A549 (cell line): ENCODE measurements at regions not wholly inside any gene's neighbourhood (a gene's known extent, or its start where the extent isn't known, plus 50 kb on each side); places are given as distances from the start of the nearest gene placed in this dataset.

Source experiments
- ATAC-seq, 2 experiments: fragments of 200-7000 bp in 1 of 2; fragments of >200 bp in 1 of 2; cut with Nextera tagmentation in 1 of 2; cut with Tn5 transposase in 1 of 2; 3 replicates each; pipeline versions ENCODE4 v1.8.0 to v1.9.1; 2018 to 2020; ENCODE audit warnings: mild to moderate bottlenecking in 1 of 2, moderate library complexity in 1 of 2
- CTCF ChIA-PET: fragments of 300-600 bp; sonication (Branson Sonifier 250); formaldehyde crosslinking; extraction: SDS; loops from one replicate; lab custom pipeline; 2021; ENCODE audit warnings: antibody characterized with exemption, inconsistent platforms; lab: Yijun Ruan, JAX
- POLR2A ChIA-PET: fragments of 350-600 bp; formaldehyde crosslinking; extraction: SDS; loops from one replicate; lab custom pipeline; 2021; ENCODE audit warnings: antibody characterized with exemption, inconsistent platforms; lab: Yijun Ruan, JAX
- DNase-seq, 2 experiments: peaks; one replicate each; pipeline versions ENCODE4 v3.0.0 to v3.0.0-alpha.2; 2011 to 2016; ENCODE audit warnings: low read depth in 1 of 2, low spot score in 1 of 2
- FAIRE-seq: peaks from 2 replicates; lab custom pipeline; 2011; peaks lifted over from hg19 to GRCh38; lab: Jason Lieb, UNC
- H3K27ac ChIP-seq, 2 experiments: fragments of >200 bp; sonication (Bioruptor Twin); formaldehyde crosslinking; 3 replicates each; pipeline ENCODE4 v1.5.1; 2016 to 2017
- H3K4me1 ChIP-seq: fragments of >200 bp; sonication (Bioruptor Twin); formaldehyde crosslinking; 3 replicates; pipeline ENCODE4 v1.6.1; 2016
- H3K4me2 ChIP-seq: fragments of >200 bp; sonication (Bioruptor Twin); formaldehyde crosslinking; 3 replicates; pipeline ENCODE4 v1.6.1; 2016
- H3K4me3 ChIP-seq: fragments of >200 bp; sonication (Bioruptor Twin); formaldehyde crosslinking; 3 replicates; pipeline ENCODE4 v1.5.1; 2016
- H3K9me3 ChIP-seq: fragments of >200 bp; sonication (Bioruptor Twin); formaldehyde crosslinking; 3 replicates; pipeline ENCODE4 v1.6.1; 2016
- CEBPB ChIP-seq, 2 experiments: fragments of >200 bp in 1 of 2; sonication (Bioruptor Twin) in 1 of 2; formaldehyde crosslinking in 1 of 2; IDR thresholded peaks; 2 replicates each; pipeline ENCODE4 v1.6.1; 2012 to 2016
- ELK1 ChIP-seq: fragments of 150-350 bp; IDR thresholded peaks from 2 replicates; pipeline ENCODE4 v1.6.1; 2014; ENCODE audit warnings: low read depth, mild to moderate bottlenecking, low read length
- EP300 ChIP-seq, 2 experiments: fragments of >200 bp; sonication (Bioruptor Twin); formaldehyde crosslinking; IDR thresholded peaks; 2 replicates in 1 of 2; 3 replicates in 1 of 2; pipeline ENCODE4 v1.6.1; 2016 to 2017
- GATA3 ChIP-seq: IDR thresholded peaks from 2 replicates; pipeline ENCODE4 v1.6.1; 2012; ENCODE audit warnings: borderline replicate concordance
- HES2 ChIP-seq: fragments of >200 bp; sonication (Bioruptor Twin); formaldehyde crosslinking; IDR thresholded peaks from 2 replicates; pipeline ENCODE4 v1.6.1; 2016
- HOXA7 ChIP-seq: fragments of 250-450 bp; sonication (Bioruptor Pico); IDR thresholded peaks from 2 replicates; pipeline ENCODE4 v1.5.0; 2020; ENCODE audit warnings: mild to moderate bottlenecking, moderate library complexity
- HOXB5 ChIP-seq: fragments of 250-450 bp; sonication (Bioruptor Pico); IDR thresholded peaks from 2 replicates; pipeline ENCODE4 v1.5.0; 2020; ENCODE audit warnings: mild to moderate bottlenecking, moderate library complexity
- JUN ChIP-seq, 2 experiments: fragments of >200 bp; sonication (Bioruptor Twin); formaldehyde crosslinking; IDR thresholded peaks; 2 replicates in 1 of 2; 3 replicates in 1 of 2; pipeline ENCODE4 v1.6.1; 2016 to 2017
- JUNB ChIP-seq: fragments of >200 bp; sonication (Bioruptor Twin); formaldehyde crosslinking; IDR thresholded peaks from 2 replicates; pipeline ENCODE4 v1.6.1; 2016
- KDM1A ChIP-seq: fragments of 200-600 bp; sonication (generic); IDR thresholded peaks from 2 replicates; pipeline ENCODE4 v1.6.1; 2016; ENCODE audit warnings: low read depth, mild to moderate bottlenecking
- KDM5A ChIP-seq: fragments of 200-600 bp; sonication (generic); IDR thresholded peaks from 2 replicates; pipeline ENCODE4 v1.6.1; 2016; ENCODE audit warnings: antibody characterized with exemption, mild to moderate bottlenecking
- MAX ChIP-seq: IDR thresholded peaks from 2 replicates; pipeline ENCODE4 v1.6.1; 2012
- MYC ChIP-seq: IDR thresholded peaks from 2 replicates; pipeline ENCODE4 v1.6.1; 2012; ENCODE audit warnings: mild to moderate bottlenecking, inconsistent platforms, low read length, improper control_type of control experiment, borderline replicate concordance
- NFE2L2 ChIP-seq: fragments of 150-350 bp; conservative IDR thresholded peaks from 2 replicates; pipeline ENCODE4 v1.6.1; 2014; ENCODE audit warnings: low read length
- PHF8 ChIP-seq: fragments of 200-600 bp; sonication (generic); IDR thresholded peaks from 2 replicates; pipeline ENCODE4 v1.6.1; 2016; ENCODE audit warnings: low read depth, mild to moderate bottlenecking, antibody characterized with exemption, moderate library complexity, borderline replicate concordance
- POLR2A ChIP-seq: IDR thresholded peaks from 2 replicates; pipeline ENCODE4 v1.6.1; 2012; ENCODE audit warnings: mild to moderate bottlenecking, low read length
- RCOR1 ChIP-seq: fragments of 150-350 bp; IDR thresholded peaks from 2 replicates; pipeline ENCODE4 v1.6.1; 2014; ENCODE audit warnings: antibody characterized with exemption, low read length, low read depth
- SMC3 ChIP-seq: fragments of >200 bp; sonication (Bioruptor Twin); formaldehyde crosslinking; IDR thresholded peaks from 3 replicates; pipeline ENCODE4 v1.6.1; 2018; ENCODE audit warnings: inconsistent platforms
- USF2 ChIP-seq: fragments of 450-650 bp; IDR thresholded peaks from 2 replicates; pipeline ENCODE4 v1.6.1; 2014; ENCODE audit warnings: antibody characterized with exemption
- ZC3H11A ChIP-seq: fragments of 450-650 bp; IDR thresholded peaks from 2 replicates; pipeline ENCODE4 v1.6.1; 2014; ENCODE audit warnings: antibody characterized with exemption, mild to moderate bottlenecking
- ZFP36 ChIP-seq: fragments of 450-650 bp; IDR thresholded peaks from 2 replicates; pipeline ENCODE4 v1.6.1; 2014; ENCODE audit warnings: borderline replicate concordance; ENCODE audit not compliant: partially characterized antibody
- ZNF302 ChIP-seq: fragments of 250-450 bp; sonication (Bioruptor Pico); IDR thresholded peaks from 2 replicates; pipeline ENCODE4 v1.9.0; 2021; ENCODE audit warnings: inconsistent platforms, mild to moderate bottlenecking, moderate library complexity
- WGBS: methylation state at CpG from one replicate; pipeline ENCODE4 v1.1.6; 2017; ENCODE audit errors: missing lambda C conversion rate; 5-methylcytosine and 5-hydroxymethylcytosine counted together
- TF ChIP-seq, protein P1 (sequence below): IDR thresholded peaks from 2 replicates; pipeline ENCODE4 v1.6.1; 2012
- TF ChIP-seq, protein P2 (sequence below): fragments of 250-450 bp; sonication (Bioruptor Pico); IDR thresholded peaks from 2 replicates; pipeline ENCODE4 v1.5.0; 2020; ENCODE audit warnings: low read depth, mild to moderate bottlenecking, moderate library complexity
- TF ChIP-seq, protein P3 (sequence below): IDR thresholded peaks from 2 replicates; pipeline ENCODE4 v1.6.1; 2012; ENCODE audit warnings: low read depth, borderline replicate concordance

GRCh38 chr7:89926701-89927100 is 227.6 kb upstream of the STEAP1 start:
- no peak for FAIRE-seq
- Histone ChIP-seq H3K4me1 (no peaks in the 10 kb centered on the region), H3K9me3 (no peaks in the 10 kb centered on the region), H3K4me2 (no peak overlapping the region), H3K27ac (no peak overlapping the region), H3K4me3 (no peak overlapping the region)
- TF ChIP-seq NFE2L2 (no peak), USF2 (no peak), KDM5A (no peak), HOXB5 (CRISPR knock-in tag) (no peak), POLR2A (no peak), ELK1 (no peak), MYC (no peak)
- TF ChIP-seq, protein P1, sequence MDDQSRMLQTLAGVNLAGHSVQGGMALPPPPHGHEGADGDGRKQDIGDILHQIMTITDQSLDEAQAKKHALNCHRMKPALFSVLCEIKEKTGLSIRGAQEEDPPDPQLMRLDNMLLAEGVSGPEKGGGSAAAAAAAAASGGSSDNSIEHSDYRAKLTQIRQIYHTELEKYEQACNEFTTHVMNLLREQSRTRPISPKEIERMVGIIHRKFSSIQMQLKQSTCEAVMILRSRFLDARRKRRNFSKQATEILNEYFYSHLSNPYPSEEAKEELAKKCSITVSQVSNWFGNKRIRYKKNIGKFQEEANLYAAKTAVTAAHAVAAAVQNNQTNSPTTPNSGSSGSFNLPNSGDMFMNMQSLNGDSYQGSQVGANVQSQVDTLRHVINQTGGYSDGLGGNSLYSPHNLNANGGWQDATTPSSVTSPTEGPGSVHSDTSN: no peak
- ChIA-PET POLR2A (no interaction called here), CTCF (no interaction called here)
- DNase-seq: no peak
- 24% methylated on average over 5 of the region's 6 CpGs for WGBS
- ATAC-seq: no peak

- TF ChIP-seq HOXA7 (CRISPR knock-in tag) (no peak), GATA3 (no peak), ZC3H11A (no peak), JUN (IDR thresholded peaks at IDR 0.05) (no peak), EP300 (IDR thresholded peaks at IDR 0.05) (no peak), HES2 (no peak), JUNB (no peak), MAX (no peak), SMC3 (no peak), RCOR1 (no peak), ZFP36 (no peak), PHF8 (no peak), ELK1 (no peak), CEBPB (IDR thresholded peaks at IDR 0.05) (no peak), ZNF302 (no peak), KDM1A (no peak)
- TF ChIP-seq, protein P2, sequence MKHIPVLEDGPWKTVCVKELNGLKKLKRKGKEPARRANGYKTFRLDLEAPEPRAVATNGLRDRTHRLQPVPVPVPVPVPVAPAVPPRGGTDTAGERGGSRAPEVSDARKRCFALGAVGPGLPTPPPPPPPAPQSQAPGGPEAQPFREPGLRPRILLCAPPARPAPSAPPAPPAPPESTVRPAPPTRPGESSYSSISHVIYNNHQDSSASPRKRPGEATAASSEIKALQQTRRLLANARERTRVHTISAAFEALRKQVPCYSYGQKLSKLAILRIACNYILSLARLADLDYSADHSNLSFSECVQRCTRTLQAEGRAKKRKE (CRISPR knock-in tag): no peak
- TF ChIP-seq, protein P3, sequence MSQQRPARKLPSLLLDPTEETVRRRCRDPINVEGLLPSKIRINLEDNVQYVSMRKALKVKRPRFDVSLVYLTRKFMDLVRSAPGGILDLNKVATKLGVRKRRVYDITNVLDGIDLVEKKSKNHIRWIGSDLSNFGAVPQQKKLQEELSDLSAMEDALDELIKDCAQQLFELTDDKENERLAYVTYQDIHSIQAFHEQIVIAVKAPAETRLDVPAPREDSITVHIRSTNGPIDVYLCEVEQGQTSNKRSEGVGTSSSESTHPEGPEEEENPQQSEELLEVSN: no peak
- CTCF ChIA-PET: no interaction called here
- H3K4me2 ChIP-seq: no peak overlapping the region
- no peak for ATAC-seq
- FAIRE-seq: no peak
- H3K4me1 ChIP-seq: no peaks in the 10 kb centered on the region
- 0% methylated on average over 1 of the region's 1 CpG for WGBS
- DNase-seq: no peak
- POLR2A ChIA-PET: no interaction called here
- no peak overlapping the region for H3K27ac ChIP-seq
- no peaks in the 10 kb centered on the region for H3K9me3 ChIP-seq
- H3K4me3 ChIP-seq: no peak overlapping the region
These were observed 226.5 kb upstream of the STEAP1 start for GRCh38 chr7:89927762-89928161.
